NCI-H460 (cell line): ENCODE measurements at regions not wholly inside any gene's neighbourhood (a gene's known extent, or its start where the extent isn't known, plus 50 kb on each side); places are given as distances from the start of the nearest gene placed in this dataset.
A peak's percentile ranks its signal among the peaks of the same experiment; 100 is the strongest.
"Not testable (repeated sequence)": the region's sequence is repeated elsewhere in the genome, so short reads cannot be mapped to it uniquely, and the experiment has no call there.

Experiments used
- DNase-seq: peaks from one replicate; pipeline ENCODE4 v3.0.0-alpha.2; 2016; ENCODE audit warnings: low read depth; ENCODE audit errors: extremely low read depth

- no peak for DNase-seq
Measured at GRCh38 chrX:87924619-87925018, 407.0 kb downstream of the KLHL4 start.

DNA sequence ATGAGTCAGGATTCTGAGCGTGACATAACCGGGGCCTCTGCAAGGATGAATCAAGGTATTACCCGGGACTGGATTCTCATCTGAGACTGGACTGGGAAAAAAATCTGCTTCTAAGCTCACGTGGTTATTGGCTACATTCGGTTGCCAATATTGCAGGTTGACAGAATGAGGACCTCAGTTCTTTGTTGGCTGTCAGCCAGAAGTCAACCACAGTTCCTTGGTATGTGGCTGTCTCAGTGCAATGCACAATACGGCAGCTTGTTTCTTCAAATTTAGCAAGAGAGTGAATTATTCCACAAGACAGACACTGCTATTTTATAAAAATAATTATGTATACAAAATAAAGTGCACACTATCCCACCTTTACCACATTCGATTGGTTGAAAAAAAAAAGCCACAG is 424.2 kb downstream of the KLHL4 start:
- no peak for DNase-seq

DNA sequence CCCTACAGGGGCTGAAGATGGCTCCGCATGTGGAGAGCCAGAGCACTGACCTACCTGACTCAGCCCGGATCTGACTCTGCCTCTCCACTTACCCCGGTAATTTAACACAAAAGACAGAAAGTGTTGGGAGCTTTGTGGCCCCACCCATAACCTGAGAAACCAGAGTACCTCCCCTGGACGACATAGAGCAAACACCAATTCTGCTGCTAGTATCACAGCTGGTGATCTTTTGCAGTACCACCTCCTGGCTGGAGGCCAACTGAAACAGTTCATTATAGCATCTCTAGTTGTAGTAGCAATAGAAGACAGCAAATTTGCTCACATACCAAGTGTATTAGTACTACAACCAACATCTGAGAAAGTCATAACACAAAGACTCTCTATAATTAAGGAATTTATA is 443.9 kb downstream of the KLHL4 start:
- DNase-seq: no peak

DNA sequence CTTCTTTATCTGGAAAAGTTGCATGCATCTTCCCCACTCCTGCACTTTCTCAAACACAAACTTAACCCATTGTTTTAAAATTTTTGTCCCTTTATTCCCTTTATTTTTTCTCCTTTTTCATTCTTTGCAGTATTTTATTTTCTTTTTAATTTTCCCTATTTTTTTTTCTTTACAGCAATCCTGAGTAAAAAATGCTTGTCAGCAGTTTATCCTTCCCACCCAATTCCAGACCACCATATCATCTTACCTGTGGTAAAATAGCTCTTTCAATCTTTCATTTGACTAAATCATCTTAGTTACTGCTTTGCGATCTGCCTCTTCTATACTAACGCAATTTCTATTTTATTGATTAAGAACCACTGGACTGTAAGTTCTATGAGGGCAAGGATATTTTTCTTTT is 450.5 kb downstream of the KLHL4 start:
- DNase-seq: no peak

- DNase-seq: not testable (repeated sequence)
Measured at GRCh38 chrX:87972121-87972520, 454.5 kb downstream of the KLHL4 start.

GRCh38 chrX:87975365-87975764 is 457.8 kb downstream of the KLHL4 start:
- no peak for DNase-seq

DNA sequence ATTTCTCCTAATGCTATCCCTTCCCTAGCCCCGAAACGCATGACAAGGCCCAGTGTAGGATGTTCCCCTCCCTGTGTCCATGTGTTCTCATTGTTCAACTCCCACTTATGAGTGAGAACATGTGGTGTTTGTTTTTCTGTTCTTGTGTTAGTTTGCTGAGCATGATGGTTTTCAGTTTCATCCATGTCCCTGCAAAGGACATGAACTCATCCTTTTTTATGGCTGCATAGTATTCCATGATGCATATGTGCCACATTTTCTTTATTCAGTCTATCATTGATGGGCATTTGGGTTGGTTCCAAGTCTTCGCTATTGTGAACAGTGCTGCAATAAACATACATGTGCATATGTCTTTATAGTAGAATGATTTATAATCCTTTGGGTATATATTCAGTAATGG is 490.3 kb downstream of the KLHL4 start:
- not testable (repeated sequence) for DNase-seq

DNA sequence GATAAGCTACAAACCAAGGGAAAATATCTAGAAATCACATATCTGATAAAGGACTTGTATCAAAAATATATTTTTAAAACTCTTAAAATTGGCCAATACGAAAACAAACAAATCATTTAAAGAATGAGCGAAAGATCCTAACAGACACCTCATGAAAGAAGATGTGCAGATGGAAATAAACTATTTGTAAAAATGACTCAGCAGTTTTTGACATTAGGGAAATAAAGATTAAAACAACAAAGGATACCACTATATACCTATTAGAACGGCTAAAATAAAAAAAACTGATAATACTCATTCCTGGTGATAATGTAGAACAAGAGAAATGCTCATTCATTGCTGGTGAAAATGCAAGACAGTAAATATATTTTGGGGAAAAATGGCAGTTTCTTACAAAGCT is 506.4 kb downstream of the KLHL4 start:
- DNase-seq: no peak

DNA sequence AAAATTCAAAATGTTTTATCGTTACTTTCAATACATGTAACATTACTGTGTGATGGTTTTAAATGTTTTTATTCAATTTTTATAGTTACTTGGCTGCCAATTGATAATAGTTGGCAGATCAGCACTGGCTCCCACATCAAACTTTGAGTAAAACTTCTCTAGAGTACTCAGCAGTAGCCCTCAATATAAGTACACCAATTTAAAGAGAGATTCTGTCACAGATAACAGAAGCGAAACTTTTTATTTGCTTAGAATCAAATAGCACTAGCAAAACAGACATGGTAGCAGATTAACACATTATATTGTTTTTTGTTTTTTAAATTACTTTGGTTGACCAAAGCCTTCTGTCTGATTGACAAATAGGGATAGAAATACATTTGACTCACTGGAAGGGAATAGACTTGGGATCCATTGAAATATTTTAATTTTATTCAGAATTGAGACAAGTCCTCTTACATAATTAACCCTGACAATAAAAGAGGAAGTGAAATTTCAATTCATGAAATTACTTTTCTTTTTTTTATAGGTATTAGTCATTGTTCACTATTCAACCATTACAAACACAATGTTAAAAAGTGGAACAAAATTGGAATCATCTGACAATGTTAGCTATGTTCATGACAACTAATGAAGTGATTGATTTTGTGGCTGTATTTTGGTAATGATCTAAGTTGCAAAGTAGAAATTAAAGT is 554.9 kb downstream of the KLHL4 start:
- DNase-seq: no peak

DNA sequence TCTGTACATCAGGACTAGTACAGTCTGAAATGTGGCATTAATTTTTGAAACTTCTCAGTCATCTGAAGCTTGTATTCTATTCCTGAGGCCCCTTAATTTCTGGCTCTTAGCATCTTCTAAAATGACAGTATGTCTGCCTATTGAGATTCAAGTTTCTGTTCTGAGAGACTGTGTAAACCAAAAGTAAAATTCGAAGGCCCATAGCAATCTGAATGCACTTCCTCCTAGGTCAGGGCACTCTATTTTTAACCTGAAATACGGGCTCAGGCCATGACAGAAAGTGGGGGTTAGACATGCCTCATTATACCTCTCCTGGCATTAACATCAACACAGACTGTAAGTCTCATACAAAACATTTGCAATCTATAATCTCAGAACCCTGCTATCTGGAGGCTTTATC is 584.4 kb downstream of the KLHL4 start:
- DNase-seq: no peak

GRCh38 chrX:88135735-88136134 is 611.3 kb upstream of the CPXCR1 start:
- DNase-seq: peak; percentile 19

DNA sequence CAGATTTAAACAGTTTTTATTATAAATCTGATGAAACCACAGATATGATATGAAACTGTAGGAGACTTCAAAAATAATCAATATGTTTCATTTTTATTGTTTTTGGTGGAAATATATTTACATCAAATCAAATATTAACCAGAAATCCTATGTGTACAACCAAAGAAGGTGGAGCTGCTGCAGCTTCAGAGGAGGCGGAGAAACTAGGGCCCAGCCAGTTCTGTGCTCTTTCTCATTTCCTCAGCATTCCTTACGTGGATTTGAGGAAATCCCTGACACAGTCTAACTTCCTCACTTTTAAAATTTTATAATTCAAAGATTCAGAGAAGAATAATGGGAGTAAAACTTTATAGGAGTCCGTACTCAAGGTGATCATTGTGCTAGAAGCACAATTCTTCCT is 610.7 kb upstream of the CPXCR1 start:
- no peak for DNase-seq

DNA sequence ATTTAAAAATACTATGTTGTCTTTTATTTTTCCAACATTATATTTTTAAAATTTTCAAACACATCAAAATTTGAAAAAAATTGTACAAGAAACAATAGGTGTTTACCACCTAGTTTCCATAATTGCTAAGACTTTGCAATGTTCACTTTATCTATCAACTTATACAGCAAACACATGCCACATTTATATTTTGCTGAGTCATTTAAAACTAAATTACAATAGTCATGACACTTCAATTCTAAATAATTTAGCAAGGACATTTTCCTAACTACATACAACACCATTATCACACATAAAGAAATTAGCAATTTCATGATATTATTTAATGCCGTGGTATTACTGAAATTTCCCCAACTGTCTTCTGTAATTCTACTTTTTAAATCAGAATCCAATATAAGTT is 600.4 kb upstream of the CPXCR1 start:
- DNase-seq: no peak

- no peak for DNase-seq
Measured at GRCh38 chrX:88170553-88170952, 576.5 kb upstream of the CPXCR1 start.

- not testable (repeated sequence) for DNase-seq
Measured at GRCh38 chrX:88173932-88174440, 573.0 kb upstream of the CPXCR1 start.

- no peak for DNase-seq
Measured at GRCh38 chrX:88202149-88202548, 544.9 kb upstream of the CPXCR1 start.

- no peak for DNase-seq
Measured at GRCh38 chrX:88244066-88244465, 503.0 kb upstream of the CPXCR1 start.

- DNase-seq: no peak
Measured at GRCh38 chrX:88284844-88285243, 462.2 kb upstream of the CPXCR1 start.

DNA sequence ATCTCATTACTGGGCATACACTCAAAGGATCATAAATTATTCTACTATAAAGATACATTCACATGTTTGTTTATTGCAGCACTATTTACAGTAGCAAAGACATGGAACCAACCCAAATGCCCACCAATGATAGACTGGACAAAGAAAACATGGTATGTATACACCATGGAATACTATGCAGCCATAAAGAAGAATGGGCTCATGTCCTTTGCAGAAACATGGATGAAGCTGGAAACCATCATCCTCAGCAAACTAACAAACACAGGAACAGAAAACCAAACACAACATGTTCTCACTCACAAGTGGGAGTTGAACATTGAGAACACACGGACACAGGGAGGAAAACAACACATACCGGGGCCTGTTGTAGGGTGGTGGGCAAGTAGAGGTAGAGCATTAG is 433.1 kb upstream of the CPXCR1 start:
- DNase-seq: not testable (repeated sequence)

DNA sequence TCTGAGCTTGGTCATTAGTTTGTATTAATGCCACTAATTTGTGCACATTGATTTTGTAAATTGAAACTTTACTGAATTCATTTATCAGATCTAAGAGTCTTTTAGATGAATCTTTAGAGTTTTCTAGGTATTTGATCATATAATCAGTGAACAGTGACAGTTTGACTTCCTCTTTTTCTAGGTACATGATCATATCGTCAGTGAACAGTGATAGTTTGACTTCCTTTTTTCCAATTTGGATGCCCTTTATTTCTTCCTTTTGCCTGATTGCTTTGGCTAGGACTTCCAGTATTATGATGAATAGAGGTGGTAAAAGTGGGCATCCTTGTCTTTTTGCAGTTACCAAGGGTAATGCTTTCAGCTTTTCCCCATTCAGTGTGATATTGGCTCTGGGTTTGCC is 421.4 kb upstream of the CPXCR1 start:
- no peak for DNase-seq

- no peak for DNase-seq
Measured at GRCh38 chrX:88355252-88355651, 391.8 kb upstream of the CPXCR1 start.

DNA sequence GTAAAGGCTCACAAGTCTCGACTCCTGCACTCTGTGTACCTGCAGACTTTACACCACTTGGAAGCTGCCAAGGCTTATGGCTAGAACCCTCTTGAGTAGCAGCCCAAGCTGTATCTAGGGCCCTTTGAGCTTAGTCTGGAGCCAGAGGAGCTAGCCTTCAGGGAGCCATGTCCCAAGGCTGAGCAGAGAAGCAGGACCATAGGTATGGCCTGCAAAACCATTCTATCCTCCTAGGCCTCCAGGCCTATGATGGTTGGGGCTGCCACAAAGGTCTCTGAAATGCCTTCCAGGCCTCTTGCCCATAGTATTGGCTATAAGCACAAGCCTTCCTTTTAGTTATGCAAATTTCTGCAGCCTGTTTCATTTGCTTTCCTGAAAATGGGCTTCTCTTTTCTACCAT is 380.7 kb upstream of the CPXCR1 start:
- DNase-seq: no peak

DNA sequence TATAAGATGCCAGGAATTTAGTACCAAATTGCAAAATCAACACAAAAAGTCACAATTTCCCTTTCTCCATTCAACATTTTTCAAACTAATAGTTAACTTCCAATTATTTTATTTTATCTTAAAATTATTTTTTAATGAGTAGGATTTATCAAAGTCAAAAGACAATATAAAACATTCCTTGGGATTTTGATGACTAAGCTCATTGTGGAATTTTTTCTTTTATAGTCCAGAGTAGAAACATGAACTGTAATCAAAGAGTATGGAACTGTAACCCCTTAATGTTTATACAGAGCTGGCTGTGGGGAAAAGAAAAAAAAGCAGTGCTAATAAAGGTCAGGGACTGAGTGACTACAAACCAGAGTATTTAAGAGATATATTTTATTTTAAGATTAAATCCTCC is 368.6 kb upstream of the CPXCR1 start:
- no peak for DNase-seq
